GM23338 (cell line): ENCODE measurements at regions not wholly inside any gene's neighbourhood (a gene's known extent, or its start where the extent isn't known, plus 50 kb on each side); places are given as distances from the start of the nearest gene placed in this dataset.

Experiments
- CREB1 ChIP-seq: fragments of 250-450 bp; sonication (Bioruptor Pico); IDR thresholded peaks from 2 replicates; pipeline ENCODE4 v1.5.0; 2020; ENCODE audit warnings: low read depth, mild to moderate bottlenecking, moderate library complexity
- CTCF ChIP-seq, 2 experiments: fragments of 200-600 bp in 1 of 2; sonication (generic) in 1 of 2; conservative IDR thresholded peaks; 2 replicates each; pipeline versions ENCODE4 v1.5.1 to v1.6.1; 2016 to 2017; ENCODE audit warnings: antibody characterized with exemption in 2 of 2, low read depth in 2 of 2, mild to moderate bottlenecking in 2 of 2, moderate library complexity in 1 of 2
- ETS1 ChIP-seq: IDR thresholded peaks from 2 replicates; pipeline ENCODE4 v1.6.1; 2016; ENCODE audit warnings: antibody characterized with exemption
- EZH2 ChIP-seq: fragments of 200-600 bp; sonication (generic); IDR thresholded peaks from one replicate; pipeline ENCODE4 v1.8.0; 2017; ENCODE audit warnings: antibody characterized with exemption, mild to moderate bottlenecking, low read depth; ENCODE audit not compliant: unreplicated experiment
- EZH2phosphoT487 ChIP-seq: fragments of 200-600 bp; sonication (generic); IDR thresholded peaks from one replicate; pipeline ENCODE4 v1.8.1; 2018; ENCODE audit warnings: antibody characterized with exemption; ENCODE audit not compliant: unreplicated experiment
- JUNB ChIP-seq: IDR thresholded peaks from one replicate; pipeline ENCODE4 v1.6.1; 2016; ENCODE audit warnings: antibody characterized with exemption; ENCODE audit not compliant: unreplicated experiment
- POLR2AphosphoS5 ChIP-seq: IDR thresholded peaks from 2 replicates; pipeline ENCODE4 v1.6.1; 2016; ENCODE audit warnings: antibody characterized with exemption, low read depth
- REST ChIP-seq: IDR thresholded peaks from one replicate; pipeline ENCODE4 v1.6.1; 2018; ENCODE audit warnings: antibody characterized with exemption; ENCODE audit not compliant: unreplicated experiment
- STAT1 ChIP-seq: IDR thresholded peaks from one replicate; pipeline ENCODE4 v1.6.1; 2016; ENCODE audit warnings: antibody characterized with exemption; ENCODE audit not compliant: unreplicated experiment
- ZNF114 ChIP-seq: fragments of 250-450 bp; sonication (Bioruptor Pico); IDR thresholded peaks from 2 replicates; pipeline ENCODE4 v1.5.0; 2020; ENCODE audit warnings: mild to moderate bottlenecking, moderate library complexity
- ZNF331 ChIP-seq: fragments of 250-450 bp; sonication (Bioruptor Pico); IDR thresholded peaks from 2 replicates; pipeline ENCODE4 v1.5.0; 2020; ENCODE audit warnings: low read depth, mild to moderate bottlenecking, moderate library complexity
- ZNF462 ChIP-seq: fragments of 250-450 bp; sonication (Bioruptor Pico); IDR thresholded peaks from 2 replicates; pipeline ENCODE4 v1.5.0; 2020; ENCODE audit warnings: mild to moderate bottlenecking, moderate library complexity

GRCh38 chr9:113660196-113660595 lies 196.7 kb downstream of the RGS3 start:
- TF ChIP-seq CTCF (conservative IDR thresholded peaks at IDR 0.05; ENCODE audit: low read depth in 2 of 2) (no peak), EZH2 (no peak), STAT1 (no peak), POLR2AphosphoS5 (no peak), EZH2phosphoT487 (no peak), REST (no peak), CREB1 (CRISPR knock-in tag) (no peak), JUNB (no peak), ZNF114 (no peak), ETS1 (no peak), ZNF462 (CRISPR knock-in tag) (no peak), ZNF331 (CRISPR knock-in tag) (no peak)
